Lung (tissue), 11 donors: ENCODE measurements at regions not wholly inside any gene's neighbourhood (a gene's known extent, or its start where the extent isn't known, plus 50 kb on each side); places are given as distances from the start of the nearest gene placed in this dataset.

Experiments
- ATAC-seq: fragments of 200-7000 bp; cut with Tn5 transposase; one replicate; pipeline ENCODE4 v1.9.1; 2020; ENCODE audit warnings: moderate number of reproducible peaks; ENCODE audit not compliant: insufficient read depth, low FRiP score
- DNase-seq, 3 donors: peaks; one replicate each; pipeline ENCODE4 v3.0.0-alpha.2; 2013 to 2017
- H3K27ac ChIP-seq, 2 donors: one replicate each; pipeline ENCODE4 v1.5.1; 2013; ENCODE audit warnings: mild to moderate bottlenecking in 2 of 2, moderate library complexity in 2 of 2, control low read depth in 1 of 2, inconsistent platforms in 1 of 2, low read depth in 1 of 2, low read length in 1 of 2
- H3K27me3 ChIP-seq, 3 donors: one replicate each; pipeline ENCODE4 v1.5.1; 2013; ENCODE audit warnings: low read length in 2 of 3; ENCODE audit not compliant: control insufficient read depth in 3 of 3, insufficient read depth in 3 of 3
- H3K36me3 ChIP-seq, 4 donors: one replicate each; pipeline ENCODE4 v1.5.1; 2013; ENCODE audit warnings: low read length in 4 of 4, mild to moderate bottlenecking in 1 of 4, moderate library complexity in 1 of 4; ENCODE audit not compliant: control insufficient read depth in 4 of 4, insufficient read depth in 4 of 4
- H3K4me1 ChIP-seq, 5 donors: one replicate each; pipeline ENCODE4 v1.5.1; 2013; ENCODE audit warnings: low read length in 5 of 5, mild to moderate bottlenecking in 2 of 5, moderate library complexity in 1 of 5; ENCODE audit not compliant: control insufficient read depth in 5 of 5, insufficient read depth in 5 of 5
- H3K4me3 ChIP-seq: one replicate; pipeline ENCODE4 v1.5.1; 2013; ENCODE audit warnings: mild to moderate bottlenecking, control low read depth, moderate library complexity
- H3K9ac ChIP-seq, 2 donors: one replicate each; pipeline ENCODE4 v1.5.1; 2013; ENCODE audit warnings: low read length in 2 of 2, control low read depth in 1 of 2; ENCODE audit not compliant: insufficient read depth in 1 of 2
- H3K9me3 ChIP-seq, 4 donors: one replicate each; pipeline ENCODE4 v1.5.1; 2013; ENCODE audit warnings: low read length in 3 of 4, mild to moderate bottlenecking in 1 of 4, moderate library complexity in 1 of 4; ENCODE audit not compliant: control insufficient read depth in 4 of 4, insufficient read depth in 3 of 4
- WGBS, 2 donors: extraction: QIAGEN DNeasy Blood & Tissue Kit; methylation state at CpG; one replicate each; pipeline ENCODE4 v1.1.7; 2013; 5-methylcytosine and 5-hydroxymethylcytosine counted together
- TF ChIP-seq, protein P1 (sequence below): IDR thresholded peaks from 2 replicates; pipeline ENCODE4 v1.5.1; 2012; ENCODE audit warnings: mild to moderate bottlenecking; ENCODE audit errors: control extremely low read depth, extremely low read depth
- donor health status: control.
- donor health status: control.
- donor health status: Bipolar disorder and iron deficiency.
- donor health status: healthy.
- donor health status: DM: yes; HTN: yes; CAD: no.

GRCh38 chr17:13784434-13785095 is 182.8 kb upstream of the HS3ST3A1 start:
- Histone ChIP-seq H3K36me3 (no peaks in the 10 kb centered on the region), H3K4me1 (peaks cover 0 to 21% (median 0%) of the 10 kb centered on the region in 5 donors), H3K9me3 (no peaks in the 10 kb centered on the region), H3K4me3 (no peak overlapping the region), H3K27ac (no peak overlapping the region), H3K27me3 (peaks cover 0 to 2% (median 0%) of the 10 kb centered on the region in 3 donors), H3K9ac (no peak overlapping the region)
- ATAC-seq: no peak
- WGBS, 2 donors: 69 to 77% methylated on average over 7 of the region's 7 CpGs
- TF ChIP-seq, protein P1, sequence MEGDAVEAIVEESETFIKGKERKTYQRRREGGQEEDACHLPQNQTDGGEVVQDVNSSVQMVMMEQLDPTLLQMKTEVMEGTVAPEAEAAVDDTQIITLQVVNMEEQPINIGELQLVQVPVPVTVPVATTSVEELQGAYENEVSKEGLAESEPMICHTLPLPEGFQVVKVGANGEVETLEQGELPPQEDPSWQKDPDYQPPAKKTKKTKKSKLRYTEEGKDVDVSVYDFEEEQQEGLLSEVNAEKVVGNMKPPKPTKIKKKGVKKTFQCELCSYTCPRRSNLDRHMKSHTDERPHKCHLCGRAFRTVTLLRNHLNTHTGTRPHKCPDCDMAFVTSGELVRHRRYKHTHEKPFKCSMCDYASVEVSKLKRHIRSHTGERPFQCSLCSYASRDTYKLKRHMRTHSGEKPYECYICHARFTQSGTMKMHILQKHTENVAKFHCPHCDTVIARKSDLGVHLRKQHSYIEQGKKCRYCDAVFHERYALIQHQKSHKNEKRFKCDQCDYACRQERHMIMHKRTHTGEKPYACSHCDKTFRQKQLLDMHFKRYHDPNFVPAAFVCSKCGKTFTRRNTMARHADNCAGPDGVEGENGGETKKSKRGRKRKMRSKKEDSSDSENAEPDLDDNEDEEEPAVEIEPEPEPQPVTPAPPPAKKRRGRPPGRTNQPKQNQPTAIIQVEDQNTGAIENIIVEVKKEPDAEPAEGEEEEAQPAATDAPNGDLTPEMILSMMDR: no peak
- DNase-seq: peak; percentile 49 to 83 (median 82)

DNA sequence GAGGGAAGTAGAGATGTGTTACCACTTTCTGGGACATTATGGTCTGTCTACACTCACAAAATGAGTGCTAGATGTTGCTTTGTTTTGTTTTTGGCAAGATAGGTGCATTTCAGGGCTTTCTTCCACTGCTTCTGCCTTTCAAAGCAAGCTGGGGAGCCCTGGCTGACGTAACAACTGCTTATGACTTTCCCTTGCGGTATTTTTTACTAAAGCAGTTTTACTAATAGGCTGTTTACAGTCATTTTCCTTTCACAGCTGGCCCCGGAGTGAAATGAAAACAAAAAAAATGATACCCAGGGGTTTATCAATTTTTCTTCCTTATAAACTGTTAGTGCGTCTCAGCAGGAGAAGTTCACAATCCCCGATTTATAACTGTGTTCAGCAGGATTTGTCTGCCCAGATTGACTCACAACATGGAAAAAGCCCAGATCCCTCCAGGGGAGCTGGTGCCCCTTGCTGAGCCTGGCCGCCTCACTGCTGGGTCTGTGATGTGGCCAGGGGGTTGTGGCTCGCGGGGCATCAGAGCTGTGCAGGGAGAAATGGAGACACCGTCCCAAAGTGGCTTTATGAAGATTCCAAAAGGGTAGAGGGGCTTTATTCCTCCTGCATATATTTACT is 184.4 kb upstream of the HS3ST3A1 start:
- no peak overlapping the region for H3K4me3 ChIP-seq
- ATAC-seq: no peak
- peaks cover 0 to 21% (median 0%) of the 10 kb centered on the region in 5 donors for H3K4me1 ChIP-seq
- TF ChIP-seq, protein P1: no peak
- peaks cover 0 to 2% (median 0%) of the 10 kb centered on the region in 3 donors for H3K27me3 ChIP-seq
- 79 to 85% methylated on average over 9 of the region's 9 CpGs for WGBS, 2 donors
- H3K27ac ChIP-seq: no peak overlapping the region
- DNase-seq: peak; percentile 76 to 93 (median 92)
- H3K9ac ChIP-seq: peak overlapping the region in 1 of 2 donors; percentile 42
- no peaks in the 10 kb centered on the region for H3K9me3 ChIP-seq
- no peaks in the 10 kb centered on the region for H3K36me3 ChIP-seq

DNA sequence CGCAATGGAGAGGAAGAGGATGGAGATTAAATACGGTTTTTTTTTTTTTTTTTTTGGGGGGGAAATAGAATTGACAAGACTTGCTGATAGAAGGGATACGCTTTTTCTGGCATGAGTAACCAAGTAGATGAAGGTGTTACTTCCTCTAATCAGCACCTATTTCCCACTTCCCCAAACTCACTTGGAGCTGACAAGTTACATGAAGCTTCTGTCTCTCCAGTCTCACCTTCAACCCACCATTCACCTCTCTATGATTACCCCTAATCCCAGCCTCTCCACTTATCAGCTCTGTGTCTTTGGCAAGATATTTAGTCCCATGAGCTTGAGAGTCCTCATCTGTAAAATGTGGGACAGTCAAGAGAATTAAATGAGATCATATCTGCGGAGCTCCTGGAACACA is 185.9 kb upstream of the HS3ST3A1 start:
- Histone ChIP-seq H3K9ac (no peak overlapping the region), H3K27ac (no peak overlapping the region), H3K27me3 (peaks cover 0 to 2% (median 0%) of the 10 kb centered on the region in 3 donors), H3K9me3 (no peaks in the 10 kb centered on the region), H3K4me3 (no peak overlapping the region), H3K4me1 (peaks cover 0 to 21% (median 0%) of the 10 kb centered on the region in 5 donors), H3K36me3 (no peaks in the 10 kb centered on the region)
- TF ChIP-seq, protein P1: no peak
- WGBS, 2 donors: 67 to 70% methylated on average over 4 of the region's 4 CpGs
- no peak for DNase-seq
- ATAC-seq: no peak
